ENCODE measurements at regions not wholly inside any gene's neighbourhood (a gene's known extent, or its start where the extent isn't known, plus 50 kb on each side); places are given as distances from the start of the nearest gene placed in this dataset.

- TF ChIP-seq CTCF (IDR thresholded peaks at IDR 0.05) (no peak), POLR2A (IDR thresholded peaks at IDR 0.05) (no peak)
These were observed 333.8 kb upstream of the TENM3 start for GRCh38 chr4:181909368-181909767.

Data from vagina (tissue), 2 donors.